Fibroblast of lung (primary cell): ENCODE measurements at regions not wholly inside any gene's neighbourhood (a gene's known extent, or its start where the extent isn't known, plus 50 kb on each side); places are given as distances from the start of the nearest gene placed in this dataset.

ENCODE experiments used
- CTCF ChIP-seq, 2 donors: IDR thresholded peaks in 1 of 2; conservative IDR thresholded peaks in 1 of 2; 1 replicate in 1 of 2; 2 replicates in 1 of 2; pipeline ENCODE4 v1.5.1; 2011 to 2012; ENCODE audit warnings: low read length in 2 of 2, control low read depth in 1 of 2, inconsistent platforms in 1 of 2, low read depth in 1 of 2, mild to moderate bottlenecking in 1 of 2
- EZH2 ChIP-seq: IDR thresholded peaks from 2 replicates; pipeline ENCODE4 v1.5.1; 2012; ENCODE audit warnings: low read length, control low read depth, mild to moderate bottlenecking; ENCODE audit errors: missing control alignments

GRCh38 chr5:6914347-6914746 is 201.1 kb downstream of the TENT4A start:
- TF ChIP-seq CTCF (conservative IDR thresholded peaks at IDR 0.05 in 1 of 2, IDR thresholded peaks at IDR 0.05 in 1 of 2; ENCODE audit: low read depth in 1 of 2, low read length in 2 of 2) (no peak), EZH2 (no peak)
